ENCODE measurements at regions not wholly inside any gene's neighbourhood (a gene's known extent, or its start where the extent isn't known, plus 50 kb on each side); places are given as distances from the start of the nearest gene placed in this dataset.

GRCh38 chr2:223399357-223399957 is 202.7 kb downstream of the SCG2 start:
- no peak overlapping the region for H3K4me3 ChIP-seq (replicated peaks in 1 of 3; ENCODE audit: insufficient read depth in 1 of 3, low read depth in 2 of 3, low read length in 3 of 3)
- no peaks in the 10 kb centered on the region for H3K4me1 ChIP-seq (ENCODE audit: insufficient read depth, low read length)
- ATAC-seq (no peak), DNase-seq (ENCODE audit: low spot score) (no peak), FAIRE-seq (no peak)
- no peaks in the 10 kb centered on the region for H3K27me3 ChIP-seq (ENCODE audit: control insufficient read depth in 1 of 2, insufficient read depth in 2 of 2, low read length in 2 of 2)
- WGBS (ENCODE audit: low lambda C conversion rate) = 2% methylated on average over 3 of the region's 3 CpGs
- no peak overlapping the region for H3K4me2 ChIP-seq (ENCODE audit: low read depth, low read length)
- TF ChIP-seq ZC3H13 (CRISPR knock-in tag; IDR thresholded peaks at IDR 0.05) (no peak), MAFG (CRISPR knock-in tag; IDR thresholded peaks at IDR 0.05) (no peak), THAP8 (CRISPR knock-in tag; IDR thresholded peaks at IDR 0.05; ENCODE audit: borderline replicate concordance) (no peak), ZBTB8A (CRISPR knock-in tag; IDR thresholded peaks at IDR 0.05; ENCODE audit: borderline replicate concordance, low read depth) (no peak), ZNF703 (CRISPR knock-in tag; IDR thresholded peaks at IDR 0.05; ENCODE audit: borderline replicate concordance) (no peak), ZNF382 (CRISPR knock-in tag; IDR thresholded peaks at IDR 0.05; ENCODE audit: borderline replicate concordance) (no peak)
- H2AFZ ChIP-seq (ENCODE audit: low read length) = no peak overlapping the region
- BruUV-seq (replicated peaks) = no TSS peak
- H4K20me1 ChIP-seq (ENCODE audit: insufficient read depth, low read length) = no peaks in the 10 kb centered on the region; the same call in 1 of the 2 replicates
- no peaks in the 10 kb centered on the region for H3K36me3 ChIP-seq (replicated peaks in 1 of 2; ENCODE audit: control insufficient read depth in 1 of 2, insufficient read depth in 2 of 2, low read length in 2 of 2)
- intact Hi-C loops (cut with micrococcal nuclease; ENCODE audit: unreplicated experiment) (no loop called here), in situ Hi-C loops (cut with HindIII; ENCODE audit: extremely low pct_ligation_motif_present, low pct_unique_long_range_greater_than_20kb) (no loop called here)
- peaks cover 13% of the 10 kb centered on the region for H3K9me3 ChIP-seq (ENCODE audit: low read length)
- ChIA-PET CTCF (ENCODE audit: low intra/inter-chr PET ratio, low total read pairs) (no interaction called here), POLR2A (no interaction called here)
- H3K79me2 ChIP-seq (ENCODE audit: insufficient read depth, low read length) = no peaks in the 10 kb centered on the region
- H3K27ac ChIP-seq (ENCODE audit: extremely low read length, insufficient read depth, low read length) = no peak overlapping the region
- no peak overlapping the region for H3K9ac ChIP-seq (ENCODE audit: insufficient read depth, low read depth, low read length)

GRCh38 chr2:223404616-223405015 is 197.5 kb downstream of the SCG2 start:
- Histone ChIP-seq H3K9me3 (ENCODE audit: low read length) (no peaks in the 10 kb centered on the region), H3K9ac (ENCODE audit: insufficient read depth, low read depth, low read length) (no peak overlapping the region), H3K27ac (ENCODE audit: extremely low read length, insufficient read depth, low read length) (no peak overlapping the region), H3K36me3 (replicated peaks in 1 of 2; ENCODE audit: control insufficient read depth in 1 of 2, insufficient read depth in 2 of 2, low read length in 2 of 2) (no peaks in the 10 kb centered on the region), H3K4me2 (ENCODE audit: low read depth, low read length) (no peak overlapping the region), H3K27me3 (ENCODE audit: control insufficient read depth in 1 of 2, insufficient read depth in 2 of 2, low read length in 2 of 2) (no peaks in the 10 kb centered on the region; a peak in 1 of 5 replicates), H4K20me1 (ENCODE audit: insufficient read depth, low read length) (no peaks in the 10 kb centered on the region; the same call in 1 of the 2 replicates), H3K4me3 (replicated peaks in 1 of 3; ENCODE audit: insufficient read depth in 1 of 3, low read depth in 2 of 3, low read length in 3 of 3) (no peak overlapping the region), H3K79me2 (ENCODE audit: insufficient read depth, low read length) (no peaks in the 10 kb centered on the region), H3K4me1 (ENCODE audit: insufficient read depth, low read length) (no peaks in the 10 kb centered on the region), H2AFZ (ENCODE audit: low read length) (no peak overlapping the region)
- no peak for ATAC-seq
- BruUV-seq (replicated peaks) = no TSS peak
- no peak for DNase-seq (ENCODE audit: low spot score)
- no peak for FAIRE-seq
- ChIA-PET POLR2A (no interaction called here), CTCF (ENCODE audit: low intra/inter-chr PET ratio, low total read pairs) (no interaction called here)
- WGBS (ENCODE audit: low lambda C conversion rate) = 25% methylated on average over 1 of the region's 1 CpG
- intact Hi-C loops (cut with micrococcal nuclease; ENCODE audit: unreplicated experiment) (no loop called here), in situ Hi-C loops (cut with HindIII; ENCODE audit: extremely low pct_ligation_motif_present, low pct_unique_long_range_greater_than_20kb) (no loop called here)
- TF ChIP-seq GLI4 (CRISPR knock-in tag; IDR thresholded peaks at IDR 0.05; ENCODE audit: borderline replicate concordance) = no peak
- TF ChIP-seq ZNF883 (CRISPR knock-in tag; IDR thresholded peaks at IDR 0.05; ENCODE audit: not compliant biosample characterization) = no peak
- TF ChIP-seq ZSCAN21 (CRISPR knock-in tag; IDR thresholded peaks at IDR 0.05; ENCODE audit: borderline replicate concordance) = no peak
- TF ChIP-seq ZNF224 (CRISPR knock-in tag; IDR thresholded peaks at IDR 0.05) = no peak
- no peak for TF ChIP-seq ZMYM3 (CRISPR knock-in tag; IDR thresholded peaks at IDR 0.05)
- TF ChIP-seq CREM (IDR thresholded peaks at IDR 0.05) = no peak
- no peak for TF ChIP-seq CREM (CRISPR knock-in tag; IDR thresholded peaks at IDR 0.05)
- TF ChIP-seq ARNTL (CRISPR knock-in tag; IDR thresholded peaks at IDR 0.05) = no peak
- no peak for TF ChIP-seq RFXANK (CRISPR knock-in tag; IDR thresholded peaks at IDR 0.05)
- TF ChIP-seq TCF7 (IDR thresholded peaks at IDR 0.05; ENCODE audit: low read depth) = no peak
- TF ChIP-seq ZNF205 (CRISPR knock-in tag; IDR thresholded peaks at IDR 0.05) = no peak
- no peak for TF ChIP-seq EZH2 (conservative IDR thresholded peaks at IDR 0.05; ENCODE audit: low read depth, low read length)

All from HepG2 (cell line).